Neural progenitor cell (in vitro differentiated cells): ENCODE measurements at regions not wholly inside any gene's neighbourhood (a gene's known extent, or its start where the extent isn't known, plus 50 kb on each side); places are given as distances from the start of the nearest gene placed in this dataset.

ENCODE experiments used
- DNase-seq: peaks from one replicate; pipeline ENCODE4 v3.0.0-alpha.2; 2016; ENCODE audit warnings: low spot score
- H2AFZ ChIP-seq: fragments of 200-600 bp; sonication (generic); replicated peaks from 2 replicates; pipeline ENCODE4 v1.6.1; 2016; ENCODE audit warnings: antibody characterized with exemption
- H3F3A ChIP-seq: fragments of 200-600 bp; sonication (generic); 2 replicates; pipeline ENCODE4 v1.6.1; 2016; ENCODE audit warnings: antibody characterized with exemption, low read depth
- H3K27ac ChIP-seq: fragments of 200-600 bp; sonication (generic); 2 replicates; pipeline ENCODE4 v1.5.1; 2016; ENCODE audit warnings: mild to moderate bottlenecking
- H3K27me3 ChIP-seq: fragments of 200-600 bp; sonication (generic); 2 replicates; pipeline ENCODE4 v1.6.1; 2016; ENCODE audit warnings: mild to moderate bottlenecking, moderate library complexity
- H3K36me3 ChIP-seq: fragments of 200-600 bp; sonication (generic); 2 replicates; pipeline ENCODE4 v1.5.1; 2016
- H3K4me1 ChIP-seq: fragments of 200-600 bp; sonication (generic); 2 replicates; pipeline ENCODE4 v1.6.1; 2016; ENCODE audit warnings: mixed run types
- H3K4me2 ChIP-seq: fragments of 200-600 bp; sonication (generic); 2 replicates; pipeline ENCODE4 v1.6.1; 2016
- H3K4me3 ChIP-seq: fragments of 200-600 bp; sonication (generic); 2 replicates; pipeline ENCODE4 v1.5.1; 2016
- H3K79me2 ChIP-seq: fragments of 200-600 bp; sonication (generic); 2 replicates; pipeline ENCODE4 v1.6.1; 2016; ENCODE audit warnings: low read depth
- H3K9ac ChIP-seq: fragments of 200-600 bp; sonication (generic); 2 replicates; pipeline ENCODE4 v1.6.1; 2016
- H3K9me3 ChIP-seq: fragments of 200-600 bp; sonication (generic); 2 replicates; pipeline ENCODE4 v1.5.1; 2016; ENCODE audit warnings: low read depth
- H4K20me1 ChIP-seq: fragments of 200-600 bp; sonication (generic); 2 replicates; pipeline ENCODE4 v1.6.1; 2016; ENCODE audit warnings: low read depth
- H3K27ac Mint-ChIP-seq: 3 replicates; pipeline ENCODE4 v1.8.0; 2021; ENCODE audit warnings: mixed read lengths
- H3K27me3 Mint-ChIP-seq: 2 replicates; pipeline ENCODE4 v1.8.0; 2022; ENCODE audit warnings: low read depth, mild to moderate bottlenecking, inconsistent platforms, moderate library complexity, mixed read lengths; ENCODE audit not compliant: insufficient read depth
- H3K36me3 Mint-ChIP-seq: 3 replicates; pipeline ENCODE4 v1.8.0; 2021; ENCODE audit warnings: mixed read lengths
- H3K4me1 Mint-ChIP-seq: 3 replicates; pipeline ENCODE4 v1.8.0; 2021; ENCODE audit warnings: mixed read lengths
- H3K4me3 Mint-ChIP-seq: 3 replicates; pipeline ENCODE4 v1.8.0; 2021; ENCODE audit warnings: mild to moderate bottlenecking, moderate library complexity, mixed read lengths
- H3K9me3 Mint-ChIP-seq: 3 replicates; pipeline ENCODE4 v1.8.0; 2020; ENCODE audit warnings: mixed read lengths
- CTCF ChIP-seq: fragments of 200-600 bp; sonication (generic); IDR thresholded peaks from 2 replicates; pipeline ENCODE4 v1.5.1; 2017; ENCODE audit warnings: antibody characterized with exemption, mild to moderate bottlenecking
- EZH2 ChIP-seq: fragments of 200-600 bp; sonication (generic); IDR thresholded peaks from 2 replicates; pipeline ENCODE4 v1.6.1; 2017; ENCODE audit warnings: antibody characterized with exemption, mild to moderate bottlenecking, moderate library complexity
- EZH2phosphoT487 ChIP-seq: fragments of 200-600 bp; sonication (generic); IDR thresholded peaks from 2 replicates; pipeline ENCODE4 v1.6.1; 2017; ENCODE audit warnings: antibody characterized with exemption

GRCh38 chr2:238658820-238659219, 189.1 kb upstream of the TWIST2 start:
- peaks cover 6% of the 10 kb centered on the region for H3K4me1 ChIP-seq
- H3F3A ChIP-seq: no peaks in the 10 kb centered on the region
- no peaks in the 10 kb centered on the region for H4K20me1 ChIP-seq
- H2AFZ ChIP-seq: no peak overlapping the region
- H3K79me2 ChIP-seq: no peaks in the 10 kb centered on the region
- Mint-ChIP-seq H3K4me3 (no peak overlapping the region), H3K27ac (no peak overlapping the region), H3K36me3 (no peaks in the 10 kb centered on the region), H3K27me3 (peaks cover 4% of the 10 kb centered on the region), H3K9me3 (peaks cover 5% of the 10 kb centered on the region), H3K4me1 (peaks cover 12% of the 10 kb centered on the region)
- DNase-seq: no peak
- H3K36me3 ChIP-seq: no peaks in the 10 kb centered on the region
- TF ChIP-seq EZH2phosphoT487 (no peak), CTCF (no peak), EZH2 (no peak)
- H3K4me2 ChIP-seq: no peak overlapping the region
- no peak overlapping the region for H3K9ac ChIP-seq
- H3K9me3 ChIP-seq: peaks cover 3% of the 10 kb centered on the region
- H3K27ac ChIP-seq: no peak overlapping the region
- H3K27me3 ChIP-seq: no peaks in the 10 kb centered on the region
- no peak overlapping the region for H3K4me3 ChIP-seq

GRCh38 chr2:238659231-238659630, 188.7 kb upstream of the TWIST2 start:
- DNase-seq: no peak
- Mint-ChIP-seq H3K27me3 (peaks cover 4% of the 10 kb centered on the region), H3K27ac (no peak overlapping the region), H3K4me3 (no peak overlapping the region), H3K4me1 (peaks cover 8% of the 10 kb centered on the region), H3K36me3 (no peaks in the 10 kb centered on the region), H3K9me3 (peaks cover 5% of the 10 kb centered on the region)
- no peak overlapping the region for H3K27ac ChIP-seq
- H3K4me1 ChIP-seq: peaks cover 6% of the 10 kb centered on the region
- no peaks in the 10 kb centered on the region for H3K36me3 ChIP-seq
- no peaks in the 10 kb centered on the region for H4K20me1 ChIP-seq
- no peak overlapping the region for H3K4me3 ChIP-seq
- H3K27me3 ChIP-seq: no peaks in the 10 kb centered on the region
- H3K4me2 ChIP-seq: no peak overlapping the region
- H3K9ac ChIP-seq: no peak overlapping the region
- no peaks in the 10 kb centered on the region for H3K79me2 ChIP-seq
- peaks cover 3% of the 10 kb centered on the region for H3K9me3 ChIP-seq
- no peak overlapping the region for H2AFZ ChIP-seq
- TF ChIP-seq EZH2phosphoT487 (no peak), EZH2 (no peak), CTCF (no peak)
- H3F3A ChIP-seq: no peaks in the 10 kb centered on the region

- no peaks in the 10 kb centered on the region for H3K79me2 ChIP-seq
- no peaks in the 10 kb centered on the region for H3K4me1 ChIP-seq
- Mint-ChIP-seq H3K4me3 (no peak overlapping the region), H3K27ac (no peak overlapping the region), H3K36me3 (no peaks in the 10 kb centered on the region), H3K9me3 (peaks cover 4% of the 10 kb centered on the region), H3K4me1 (no peaks in the 10 kb centered on the region), H3K27me3 (peaks cover 2% of the 10 kb centered on the region)
- TF ChIP-seq CTCF (no peak), EZH2phosphoT487 (no peak), EZH2 (no peak)
- H3K4me2 ChIP-seq: no peak overlapping the region
- H3K9me3 ChIP-seq: peaks cover 3% of the 10 kb centered on the region
- H3K27me3 ChIP-seq: no peaks in the 10 kb centered on the region
- no peak overlapping the region for H3K9ac ChIP-seq
- no peaks in the 10 kb centered on the region for H4K20me1 ChIP-seq
- no peak for DNase-seq
- H3K27ac ChIP-seq: no peak overlapping the region
- no peaks in the 10 kb centered on the region for H3K36me3 ChIP-seq
- no peak overlapping the region for H2AFZ ChIP-seq
- no peaks in the 10 kb centered on the region for H3F3A ChIP-seq
- H3K4me3 ChIP-seq: no peak overlapping the region
These were observed 184.3 kb upstream of the TWIST2 start for GRCh38 chr2:238663586-238663985.

- Histone ChIP-seq H3K27ac (no peak overlapping the region), H3F3A (no peaks in the 10 kb centered on the region), H3K4me1 (no peaks in the 10 kb centered on the region), H3K9ac (no peak overlapping the region), H3K9me3 (peaks cover 3% of the 10 kb centered on the region), H3K79me2 (no peaks in the 10 kb centered on the region), H3K36me3 (no peaks in the 10 kb centered on the region), H3K27me3 (peaks cover 2% of the 10 kb centered on the region), H4K20me1 (no peaks in the 10 kb centered on the region), H3K4me2 (no peak overlapping the region), H3K4me3 (no peak overlapping the region), H2AFZ (no peak overlapping the region)
- no peak for TF ChIP-seq EZH2phosphoT487
- no peak for TF ChIP-seq EZH2
- TF ChIP-seq CTCF: no peak
- H3K36me3 Mint-ChIP-seq: no peaks in the 10 kb centered on the region
- H3K27me3 Mint-ChIP-seq: peaks cover 2% of the 10 kb centered on the region
- H3K27ac Mint-ChIP-seq: no peak overlapping the region
- no peaks in the 10 kb centered on the region for H3K4me1 Mint-ChIP-seq
- peaks cover 8% of the 10 kb centered on the region for H3K9me3 Mint-ChIP-seq
- no peak for DNase-seq
- no peak overlapping the region for H3K4me3 Mint-ChIP-seq
These were observed 182.0 kb upstream of the TWIST2 start for GRCh38 chr2:238665919-238666318.
